ENCODE measurements at regions not wholly inside any gene's neighbourhood (a gene's known extent, or its start where the extent isn't known, plus 50 kb on each side); places are given as distances from the start of the nearest gene placed in this dataset.

GRCh38 chr2:13193900-13194299 is 477.2 kb downstream of the TRIB2 start:
- peak in 2 of 3 experiments; percentile 22 to 36 for TF ChIP-seq CTCF (IDR thresholded peaks at IDR 0.05)
- TF ChIP-seq POLR2A (IDR thresholded peaks at IDR 0.05): no peak

Data from testis (tissue), 2 donors.